Fibroblast of lung (primary cell): ENCODE measurements at regions not wholly inside any gene's neighbourhood (a gene's known extent, or its start where the extent isn't known, plus 50 kb on each side); places are given as distances from the start of the nearest gene placed in this dataset.
"Not testable (repeated sequence)": the region's sequence is repeated elsewhere in the genome, so short reads cannot be mapped to it uniquely, and the experiment has no call there.

Source experiments
- DNase-seq, 2 donors: peaks; one replicate each; pipeline versions ENCODE4 v3.0.0 to v3.0.0-alpha.2; 2010; ENCODE audit warnings: low read depth in 2 of 2
- H2AFZ ChIP-seq: 2 replicates; pipeline ENCODE4 v1.5.1; 2012; ENCODE audit warnings: low read length, control low read depth, inconsistent platforms
- H3K27ac ChIP-seq: 2 replicates; pipeline ENCODE4 v1.5.1; 2011; ENCODE audit warnings: low read length, control low read depth; ENCODE audit not compliant: insufficient read depth
- H3K27me3 ChIP-seq: 2 replicates; pipeline ENCODE4 v1.5.1; 2011; ENCODE audit warnings: mild to moderate bottlenecking, low read length; ENCODE audit not compliant: control insufficient read depth, insufficient read depth
- H3K36me3 ChIP-seq: 2 replicates; pipeline ENCODE4 v1.5.1; 2011; ENCODE audit warnings: low read length; ENCODE audit not compliant: control insufficient read depth, insufficient read depth
- H3K4me1 ChIP-seq: 2 replicates; pipeline ENCODE4 v1.5.1; 2011; ENCODE audit warnings: low read length; ENCODE audit not compliant: control insufficient read depth, insufficient read depth; ENCODE audit errors: extremely low read depth
- H3K4me2 ChIP-seq: 2 replicates; pipeline ENCODE4 v1.5.1; 2011; ENCODE audit warnings: low read length, control low read depth; ENCODE audit not compliant: insufficient read depth; ENCODE audit errors: extremely low read depth
- H3K4me3 ChIP-seq, 4 experiments: fragments of 200-600 bp in 1 of 4; sonication (generic) in 1 of 4; replicated peaks in 1 of 4; 2 replicates each; pipeline ENCODE4 v1.5.1; 2011 to 2016; ENCODE audit warnings: low read length in 4 of 4, low read depth in 3 of 4, mild to moderate bottlenecking in 3 of 4, control low read depth in 2 of 4, inconsistent platforms in 1 of 4, mixed read lengths in 1 of 4; ENCODE audit not compliant: insufficient read depth in 1 of 4; ENCODE audit errors: control extremely low read depth in 1 of 4
- H3K79me2 ChIP-seq: 2 replicates; pipeline ENCODE4 v1.5.1; 2012; ENCODE audit warnings: mild to moderate bottlenecking, low read length, inconsistent platforms; ENCODE audit not compliant: control insufficient read depth, insufficient read depth
- H3K9ac ChIP-seq: 2 replicates; pipeline ENCODE4 v1.5.1; 2011; ENCODE audit warnings: mild to moderate bottlenecking, low read length, control low read depth; ENCODE audit not compliant: insufficient read depth
- H3K9me3 ChIP-seq: 2 replicates; pipeline ENCODE4 v1.5.1; 2012; ENCODE audit warnings: low read depth, low read length; ENCODE audit not compliant: control insufficient read depth, insufficient read depth
- H4K20me1 ChIP-seq: 2 replicates; pipeline ENCODE4 v1.5.1; 2011; ENCODE audit warnings: low read length; ENCODE audit not compliant: control insufficient read depth, insufficient read depth; ENCODE audit errors: extremely low read depth
- CTCF ChIP-seq, 2 donors: IDR thresholded peaks in 1 of 2; conservative IDR thresholded peaks in 1 of 2; 1 replicate in 1 of 2; 2 replicates in 1 of 2; pipeline ENCODE4 v1.5.1; 2011 to 2012; ENCODE audit warnings: low read length in 2 of 2, control low read depth in 1 of 2, inconsistent platforms in 1 of 2, low read depth in 1 of 2, mild to moderate bottlenecking in 1 of 2
- EZH2 ChIP-seq: IDR thresholded peaks from 2 replicates; pipeline ENCODE4 v1.5.1; 2012; ENCODE audit warnings: low read length, control low read depth, mild to moderate bottlenecking; ENCODE audit errors: missing control alignments

- no peaks in the 10 kb centered on the region for H3K4me1 ChIP-seq
- no peak overlapping the region for H3K9ac ChIP-seq
- H3K9me3 ChIP-seq = no peaks in the 10 kb centered on the region
- H3K36me3 ChIP-seq = no peaks in the 10 kb centered on the region
- no peaks in the 10 kb centered on the region for H4K20me1 ChIP-seq
- no peak overlapping the region for H3K4me3 ChIP-seq
- H2AFZ ChIP-seq = no peak overlapping the region
- H3K27me3 ChIP-seq = no peaks in the 10 kb centered on the region
- H3K79me2 ChIP-seq = no peaks in the 10 kb centered on the region
- DNase-seq = no peak
- no peak for TF ChIP-seq CTCF (conservative IDR thresholded peaks at IDR 0.05 in 1 of 2, IDR thresholded peaks at IDR 0.05 in 1 of 2; ENCODE audit: low read depth in 1 of 2, low read length in 2 of 2)
- no peak for TF ChIP-seq EZH2
- no peak overlapping the region for H3K27ac ChIP-seq
- no peak overlapping the region for H3K4me2 ChIP-seq
Measured at GRCh38 chr6:68086199-68086598, 548.9 kb upstream of the ADGRB3 start.

GRCh38 chr6:68085599-68085998 lies 549.5 kb upstream of the ADGRB3 start:
- not testable (repeated sequence) for H3K9me3 ChIP-seq, H3K4me3 ChIP-seq

GRCh38 chr6:68082086-68082485 lies 553.0 kb upstream of the ADGRB3 start:
- H3K4me1 ChIP-seq = no peaks in the 10 kb centered on the region
- H3K36me3 ChIP-seq = no peaks in the 10 kb centered on the region
- no peaks in the 10 kb centered on the region for H4K20me1 ChIP-seq
- no peak overlapping the region for H2AFZ ChIP-seq
- H3K9ac ChIP-seq = no peak overlapping the region
- H3K9me3 ChIP-seq = no peaks in the 10 kb centered on the region
- DNase-seq = peak in 1 of 2 donors; percentile 12
- TF ChIP-seq CTCF (conservative IDR thresholded peaks at IDR 0.05 in 1 of 2, IDR thresholded peaks at IDR 0.05 in 1 of 2; ENCODE audit: low read depth in 1 of 2, low read length in 2 of 2) (no peak), EZH2 (no peak)
- no peak overlapping the region for H3K4me3 ChIP-seq
- no peak overlapping the region for H3K4me2 ChIP-seq
- H3K27ac ChIP-seq = no peak overlapping the region
- H3K79me2 ChIP-seq = no peaks in the 10 kb centered on the region
- no peaks in the 10 kb centered on the region for H3K27me3 ChIP-seq

More at GRCh38 chr6:68085599-68085998, 549.5 kb upstream of the ADGRB3 start:
- not testable (repeated sequence) for DNase-seq, H3K27ac ChIP-seq, H2AFZ ChIP-seq, H3K79me2 ChIP-seq, H3K36me3 ChIP-seq, H3K4me2 ChIP-seq, H3K9ac ChIP-seq, H4K20me1 ChIP-seq, H3K27me3 ChIP-seq, H3K4me1 ChIP-seq
